PC-9 (cell line): ENCODE measurements at regions not wholly inside any gene's neighbourhood (a gene's known extent, or its start where the extent isn't known, plus 50 kb on each side); places are given as distances from the start of the nearest gene placed in this dataset.

ENCODE experiments used
- EZH2 ChIP-seq: fragments of 200-600 bp; sonication (generic); IDR thresholded peaks from 2 replicates; pipeline ENCODE4 v1.8.0; 2017; ENCODE audit warnings: antibody characterized with exemption, low read depth
- TF ChIP-seq, protein P1 (sequence below): fragments of 200-600 bp; sonication (generic); conservative IDR thresholded peaks from 2 replicates; pipeline ENCODE4 v1.6.1; 2017; ENCODE audit warnings: mixed run types, antibody characterized with exemption, mild to moderate bottlenecking, moderate library complexity

DNA sequence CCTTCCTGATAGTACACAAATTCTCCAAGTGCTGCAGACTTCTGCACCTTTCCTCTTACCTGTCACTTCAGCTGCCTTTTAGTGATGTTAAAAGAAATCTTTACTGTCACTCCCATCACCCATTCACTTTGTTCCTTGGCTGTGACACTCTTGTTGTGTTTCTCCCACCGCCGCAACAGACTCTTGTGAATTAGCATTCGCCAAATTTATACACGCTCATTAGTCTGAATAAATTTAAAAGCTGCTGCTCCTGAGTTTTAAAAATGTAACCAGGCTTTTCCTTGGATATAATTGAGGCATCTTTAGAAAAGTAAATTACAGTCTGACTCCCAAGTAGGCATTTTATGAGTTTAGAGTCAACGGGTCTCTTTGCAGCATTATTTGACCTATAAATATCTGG is 1197.9 kb downstream of the BCL11B start:
- TF ChIP-seq, protein P1, sequence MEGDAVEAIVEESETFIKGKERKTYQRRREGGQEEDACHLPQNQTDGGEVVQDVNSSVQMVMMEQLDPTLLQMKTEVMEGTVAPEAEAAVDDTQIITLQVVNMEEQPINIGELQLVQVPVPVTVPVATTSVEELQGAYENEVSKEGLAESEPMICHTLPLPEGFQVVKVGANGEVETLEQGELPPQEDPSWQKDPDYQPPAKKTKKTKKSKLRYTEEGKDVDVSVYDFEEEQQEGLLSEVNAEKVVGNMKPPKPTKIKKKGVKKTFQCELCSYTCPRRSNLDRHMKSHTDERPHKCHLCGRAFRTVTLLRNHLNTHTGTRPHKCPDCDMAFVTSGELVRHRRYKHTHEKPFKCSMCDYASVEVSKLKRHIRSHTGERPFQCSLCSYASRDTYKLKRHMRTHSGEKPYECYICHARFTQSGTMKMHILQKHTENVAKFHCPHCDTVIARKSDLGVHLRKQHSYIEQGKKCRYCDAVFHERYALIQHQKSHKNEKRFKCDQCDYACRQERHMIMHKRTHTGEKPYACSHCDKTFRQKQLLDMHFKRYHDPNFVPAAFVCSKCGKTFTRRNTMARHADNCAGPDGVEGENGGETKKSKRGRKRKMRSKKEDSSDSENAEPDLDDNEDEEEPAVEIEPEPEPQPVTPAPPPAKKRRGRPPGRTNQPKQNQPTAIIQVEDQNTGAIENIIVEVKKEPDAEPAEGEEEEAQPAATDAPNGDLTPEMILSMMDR = no peak
- no peak for TF ChIP-seq EZH2
